NCI-H774 (cell line): ENCODE measurements at regions not wholly inside any gene's neighbourhood (a gene's known extent, or its start where the extent isn't known, plus 50 kb on each side); places are given as distances from the start of the nearest gene placed in this dataset.
"Not testable (repeated sequence)": the region's sequence is repeated elsewhere in the genome, so short reads cannot be mapped to it uniquely, and the experiment has no call there.

ENCODE experiments used
- DNase-seq: peaks from one replicate; lab custom pipeline; 2025; lab: John Stamatoyannopoulos, UW

DNA sequence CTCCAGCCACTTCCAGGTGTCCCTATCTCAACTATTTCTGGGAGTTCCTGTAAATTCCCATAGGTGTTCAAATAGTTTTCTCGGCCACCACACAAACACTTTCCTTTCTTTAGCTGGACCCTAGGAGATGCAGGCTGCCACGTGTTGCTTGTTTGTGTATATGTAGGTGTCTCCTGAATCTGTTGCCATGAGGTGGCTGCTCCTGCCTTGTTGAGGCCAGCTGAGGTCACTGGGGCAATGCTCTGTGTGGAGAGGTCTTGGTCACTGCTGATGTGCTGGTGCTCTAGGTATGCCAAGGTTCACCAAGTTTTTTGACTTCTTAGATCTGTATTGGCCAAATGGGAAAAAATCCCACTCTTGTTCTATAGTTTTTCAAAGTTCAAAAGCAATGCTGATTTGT, 132.5 kb upstream of the CHD1 start:
- DNase-seq = no peak

- DNase-seq = peak; percentile 33
Observed at GRCh38 chr5:99060306-99061261, 131.8 kb upstream of the CHD1 start.

DNA sequence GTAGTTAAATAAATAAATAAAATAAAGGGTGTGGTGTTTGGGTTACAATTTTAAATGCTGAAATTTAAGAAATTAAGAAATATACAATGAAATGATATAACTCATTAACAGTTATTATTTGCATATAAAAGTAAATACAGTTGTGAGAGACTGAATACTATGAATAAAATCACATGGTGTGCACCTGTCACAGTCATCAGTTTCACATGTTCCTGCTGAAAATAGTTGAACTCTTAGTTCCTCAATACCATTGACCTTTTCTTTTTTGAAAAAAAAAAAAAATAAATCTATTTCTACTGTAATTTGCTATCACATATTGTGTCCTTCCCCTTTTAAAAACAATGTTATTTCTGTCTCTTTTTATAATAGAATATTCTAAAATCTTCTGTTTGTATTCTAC, 130.9 kb upstream of the CHD1 start:
- DNase-seq = no peak

DNA sequence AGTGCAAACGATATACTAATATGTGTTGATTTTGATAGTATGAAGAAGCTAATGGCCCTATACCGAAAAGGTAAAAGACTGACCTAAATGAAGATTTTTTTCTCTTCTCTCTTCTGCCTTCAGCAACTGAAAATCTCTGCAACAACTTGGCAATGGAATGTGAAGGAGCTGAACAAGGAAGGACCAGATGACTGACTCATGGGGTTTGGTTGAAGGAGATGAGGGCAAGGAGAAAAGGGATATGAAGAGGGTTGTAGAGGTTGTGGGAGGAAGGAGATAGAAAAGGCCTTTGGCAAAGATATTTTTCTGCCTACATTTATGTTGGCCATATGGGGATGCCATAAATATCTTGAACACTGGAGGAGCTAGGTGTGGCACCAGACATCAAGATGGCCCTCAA, 129.7 kb upstream of the CHD1 start:
- DNase-seq = no peak

GRCh38 chr5:99054972-99055371, 126.2 kb upstream of the CHD1 start:
- DNase-seq = no peak

DNA sequence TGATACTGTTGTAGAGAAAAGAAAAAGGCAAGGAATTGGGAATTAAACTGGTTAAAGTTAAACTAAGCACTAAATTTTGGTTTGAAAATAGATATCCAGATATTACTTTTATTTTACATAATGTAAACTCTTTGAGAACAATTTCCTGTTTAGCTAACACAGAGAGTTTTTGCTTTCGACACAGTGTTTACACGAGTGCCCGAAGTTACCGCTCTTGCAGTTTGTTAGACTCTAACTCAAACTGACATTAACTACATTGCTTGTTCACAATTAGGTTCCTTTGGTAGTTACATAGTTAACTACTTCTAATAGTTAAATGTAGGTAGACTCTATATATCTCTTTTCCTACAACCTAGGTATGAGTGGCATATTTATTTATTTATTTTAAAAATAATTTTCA, 117.1 kb upstream of the CHD1 start:
- DNase-seq = no peak

DNA sequence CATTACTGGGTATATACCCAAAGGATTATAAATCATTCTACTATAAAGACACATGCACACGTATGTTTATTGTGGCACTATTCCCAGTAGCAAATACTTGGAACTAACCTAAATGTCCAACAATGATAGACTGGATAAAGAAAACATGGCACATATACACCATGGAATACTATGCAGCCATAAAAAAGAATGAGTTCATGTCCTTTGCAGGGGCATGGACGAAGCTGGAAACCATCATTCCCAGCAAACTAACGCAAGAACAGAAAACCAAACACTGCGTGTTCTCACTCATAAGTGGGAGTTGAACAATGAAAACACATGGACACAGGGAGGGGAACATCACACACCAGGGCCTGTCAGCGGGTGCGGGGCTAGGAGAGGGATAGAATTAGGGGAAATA, 114.5 kb upstream of the CHD1 start:
- DNase-seq = not testable (repeated sequence)

GRCh38 chr5:99037668-99038067, 108.9 kb upstream of the CHD1 start:
- DNase-seq = no peak

- DNase-seq = no peak
Observed at GRCh38 chr5:99035942-99036341, 107.1 kb upstream of the CHD1 start.

DNA sequence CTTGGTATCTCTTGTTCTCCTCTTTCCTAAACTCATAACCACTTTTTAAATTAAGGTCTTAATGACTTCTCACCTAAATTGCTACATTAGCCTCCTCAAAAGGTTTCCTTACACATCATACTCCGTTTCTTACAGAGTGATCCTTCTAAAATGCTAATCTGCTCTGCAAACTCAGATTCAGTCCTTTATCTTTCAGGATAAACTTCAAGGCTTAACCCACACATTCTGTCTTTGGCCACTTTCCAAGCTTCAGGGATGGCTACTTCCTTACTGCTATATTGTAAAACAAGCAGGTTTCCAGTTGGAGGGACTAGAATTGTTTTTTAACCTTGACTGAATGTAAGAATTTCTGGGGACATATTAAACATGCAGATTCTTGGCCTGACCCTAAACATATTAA, 105.5 kb upstream of the CHD1 start:
- no peak for DNase-seq

DNA sequence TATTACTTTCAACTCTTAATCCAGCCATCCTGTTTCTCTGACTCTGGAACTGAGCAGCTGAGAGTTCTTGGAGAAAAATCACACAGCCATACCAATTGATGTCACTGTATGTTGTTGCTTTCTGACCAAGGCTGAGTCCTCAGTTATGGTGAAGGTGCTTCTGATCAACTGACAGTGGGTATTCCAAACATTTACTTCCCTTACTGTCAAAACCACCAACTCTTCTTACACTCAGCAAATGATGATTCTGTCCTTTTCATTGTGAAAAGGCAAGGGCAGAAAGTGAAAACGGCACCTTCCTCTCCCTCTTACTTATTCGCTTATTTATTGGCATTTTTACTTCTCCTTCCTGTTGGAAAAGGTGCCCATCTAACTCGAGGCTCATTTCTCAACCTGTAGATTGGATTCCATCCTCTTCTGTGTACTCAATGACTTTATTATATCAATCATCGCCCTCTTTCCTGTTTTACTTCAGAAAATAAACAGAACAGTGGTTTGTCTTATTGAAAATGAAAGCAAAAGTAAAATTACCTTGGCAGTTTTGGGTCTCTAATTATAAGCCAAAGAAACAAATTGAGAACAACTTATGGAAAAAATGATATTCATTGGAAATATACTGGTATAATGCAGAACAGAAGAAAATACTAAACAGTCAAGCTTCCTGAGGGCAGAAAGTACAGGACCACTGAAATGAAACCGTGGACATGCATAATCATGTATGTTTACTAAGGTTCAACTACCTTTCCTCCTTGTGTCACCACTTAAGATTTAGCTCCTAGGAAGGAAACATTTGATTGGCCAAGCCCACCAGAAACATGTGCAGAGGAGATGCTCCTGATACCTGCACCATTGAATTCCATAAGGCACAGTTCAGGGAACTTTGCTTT, 104.5 kb upstream of the CHD1 start:
- DNase-seq = peak; percentile 5

DNA sequence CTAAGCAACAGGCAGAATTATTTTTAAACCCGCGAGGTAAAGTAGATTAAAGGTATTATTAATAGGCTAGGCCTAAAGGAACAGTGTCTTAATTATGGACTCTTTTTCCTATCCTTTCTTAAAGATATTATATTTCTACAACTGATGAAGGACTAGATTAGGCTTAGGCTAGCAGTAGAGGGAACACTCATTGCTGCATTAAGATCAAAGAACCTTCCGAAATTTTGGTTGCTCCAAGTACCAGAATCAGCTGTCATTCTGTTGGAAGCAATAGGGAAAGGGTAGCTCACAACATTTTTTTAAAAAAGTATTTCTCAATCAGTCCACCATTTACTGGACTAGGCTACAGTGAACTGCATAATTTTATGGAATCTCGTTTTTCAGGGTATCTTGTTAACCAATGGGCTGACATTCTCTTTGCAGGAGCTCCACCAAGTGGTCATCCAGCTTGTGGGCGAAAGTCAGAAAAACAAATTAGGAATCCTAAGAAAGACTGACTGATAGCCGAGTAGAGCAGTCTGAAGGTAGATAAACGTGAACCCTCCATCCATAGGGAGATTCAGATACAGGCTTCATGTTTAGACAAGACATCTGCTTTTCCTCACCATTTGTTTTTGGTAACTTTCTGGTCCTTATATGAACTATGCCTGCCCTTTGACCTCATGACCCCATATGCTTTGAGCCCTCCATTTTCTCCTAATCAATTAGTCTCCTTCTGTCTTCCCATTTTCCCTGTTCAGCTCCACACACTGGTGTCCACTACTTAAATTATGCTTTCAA, 103.6 kb upstream of the CHD1 start:
- DNase-seq = peak; percentile 47

GRCh38 chr5:99030906-99031440, 102.2 kb upstream of the CHD1 start:
- no peak for DNase-seq

- no peak for DNase-seq
Observed at GRCh38 chr5:99029172-99029571, 100.4 kb upstream of the CHD1 start.

DNA sequence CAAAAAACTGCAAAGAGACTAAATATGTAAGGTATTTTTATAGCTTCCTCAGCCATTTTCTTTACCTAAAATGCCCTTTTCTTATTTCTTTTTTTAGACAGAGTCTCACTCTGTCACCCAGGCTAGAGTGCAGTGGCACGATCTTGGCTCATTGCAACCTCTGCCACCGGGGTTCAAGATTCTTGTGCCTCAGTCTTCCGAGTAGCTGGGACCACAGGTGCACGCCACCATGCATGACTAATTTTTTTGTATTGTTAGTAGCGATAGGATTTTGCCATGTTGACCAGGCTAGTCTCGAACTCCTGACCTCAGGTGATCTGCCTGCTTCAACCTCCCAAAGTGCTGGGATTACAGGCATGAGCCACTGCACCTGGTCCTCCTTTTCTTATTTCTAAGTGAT, 99.4 kb upstream of the CHD1 start:
- not testable (repeated sequence) for DNase-seq

DNA sequence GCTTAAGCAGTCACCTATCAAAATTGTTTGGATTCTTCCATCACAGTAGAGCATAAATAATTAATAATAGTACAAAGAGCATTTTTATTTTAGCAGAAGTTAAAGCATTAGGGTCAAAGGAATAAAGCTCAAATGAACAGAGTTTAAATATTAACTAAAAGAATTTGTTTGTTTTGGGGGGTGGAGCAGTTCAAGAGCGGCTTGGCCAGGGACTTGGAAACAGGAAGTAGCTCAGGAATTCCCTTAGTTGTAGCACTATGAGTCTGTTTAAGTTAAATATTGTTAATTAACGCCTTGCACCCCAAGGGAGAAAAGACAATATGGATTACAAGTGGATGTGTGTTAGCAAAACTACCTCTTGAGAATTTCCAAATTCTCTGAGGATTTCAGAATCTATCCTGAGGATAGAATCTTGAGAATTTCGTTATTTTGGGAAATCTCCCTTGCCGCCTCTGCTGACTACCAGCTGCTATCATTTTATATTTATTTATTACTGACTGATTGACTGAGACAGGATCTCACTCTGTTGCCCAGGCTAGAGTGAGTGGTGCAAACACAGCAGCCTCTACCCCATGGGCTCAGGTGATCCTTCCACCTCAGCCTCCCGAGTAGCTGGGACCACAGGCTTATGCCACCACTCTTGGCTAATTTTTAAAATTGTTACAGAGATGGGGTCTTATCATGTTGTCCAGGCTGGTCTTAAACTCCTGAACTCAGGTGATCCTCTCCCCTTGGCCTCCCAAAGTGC, 96.7 kb upstream of the CHD1 start:
- no peak for DNase-seq

GRCh38 chr5:99023330-99023729, 94.5 kb upstream of the CHD1 start:
- DNase-seq = no peak

- no peak for DNase-seq
Observed at GRCh38 chr5:99022250-99022649, 93.4 kb upstream of the CHD1 start.

DNA sequence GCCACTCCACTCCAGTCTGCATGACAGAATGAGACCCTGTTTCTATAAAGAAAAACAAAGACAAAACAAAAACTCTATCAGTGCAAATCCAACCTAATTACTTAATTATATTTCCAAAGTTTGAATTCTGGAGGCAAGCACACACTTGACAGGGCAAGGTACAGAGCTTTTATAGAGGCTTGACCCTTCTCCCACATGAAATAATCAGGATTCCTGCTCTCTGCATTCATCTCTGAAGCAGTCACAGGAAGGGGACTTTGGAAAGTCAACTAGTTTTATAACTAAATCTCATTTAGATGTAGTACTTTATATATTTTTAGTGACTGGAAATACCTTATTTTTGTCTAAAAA, 91.9 kb upstream of the CHD1 start:
- no peak for DNase-seq

GRCh38 chr5:99019812-99020697, 91.2 kb upstream of the CHD1 start:
- DNase-seq = peak; percentile 50
